Stimulated activated CD4-positive, alpha-beta T cell treated with anti-CD3 and anti-CD28 coated beads, Interleukin-4, amount 100 ng/mL, for 48 hours (primary cell): ENCODE measurements at regions not wholly inside any gene's neighbourhood (a gene's known extent, or its start where the extent isn't known, plus 50 kb on each side); places are given as distances from the start of the nearest gene placed in this dataset.
"Not testable (repeated sequence)": the region's sequence is repeated elsewhere in the genome, so short reads cannot be mapped to it uniquely, and the experiment has no call there.

ENCODE experiments used
- DNase-seq, 2 donors: peaks; one replicate each; pipeline ENCODE4 v3.0.0-alpha.2; 2020; ENCODE audit warnings: low read depth in 2 of 2

DNA sequence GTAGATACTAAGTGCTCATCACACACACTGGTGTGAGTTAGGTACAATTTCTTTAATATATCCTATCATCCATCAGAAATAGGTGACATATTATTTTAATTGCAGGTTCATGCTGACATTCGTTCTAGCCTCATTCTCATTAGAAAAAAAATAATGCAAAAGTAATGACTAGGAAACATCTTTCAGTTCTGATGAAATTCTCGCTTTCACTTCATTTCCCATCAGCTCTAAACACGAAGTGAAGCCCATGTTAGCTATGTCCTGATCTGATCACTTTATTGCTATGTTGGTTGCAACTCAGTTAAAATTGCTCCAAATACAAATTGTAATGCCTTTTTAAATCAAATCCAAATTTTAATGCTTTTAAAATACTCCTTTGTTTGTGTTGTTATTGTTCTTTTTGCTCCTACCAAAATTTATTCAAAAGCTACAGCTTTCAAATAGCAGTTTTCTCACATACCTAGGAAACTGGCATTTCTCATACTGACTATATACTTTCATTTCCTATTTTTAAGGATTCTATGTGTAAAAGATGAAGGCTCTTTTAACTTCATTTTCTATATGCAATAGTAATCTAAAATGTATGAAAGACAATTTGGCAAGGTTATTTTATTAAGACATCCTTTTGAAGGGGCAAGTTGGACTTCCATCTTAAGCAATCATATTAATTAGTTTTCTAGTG lies 1237.8 kb upstream of the ACO1 start:
- no peak for DNase-seq

DNA sequence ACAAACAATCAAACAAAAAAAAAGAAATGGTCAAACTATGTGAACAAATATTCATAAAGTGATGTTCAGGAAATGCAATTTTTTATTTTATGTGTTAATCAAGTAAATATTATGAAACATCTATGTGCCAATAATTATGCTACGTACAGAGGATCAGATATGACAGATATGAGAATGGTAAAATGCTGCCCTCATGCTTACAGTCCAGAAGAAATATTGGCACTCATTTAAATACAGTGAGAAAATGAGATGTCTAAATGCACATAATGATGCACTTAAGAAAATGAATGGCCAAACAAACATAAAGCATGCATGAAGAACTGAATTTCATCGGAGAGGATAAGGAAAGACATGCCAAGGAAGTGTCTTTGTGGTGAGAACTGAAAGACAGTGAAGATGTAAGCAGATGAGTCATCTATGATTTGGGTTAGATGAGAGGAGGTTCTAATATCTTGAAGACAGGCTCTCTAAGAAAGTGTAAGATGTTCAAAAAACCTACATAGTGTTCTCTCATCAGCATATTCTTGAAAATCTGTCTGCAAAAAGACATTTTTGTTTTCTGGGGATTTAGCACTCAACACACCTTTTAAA lies 1231.1 kb upstream of the ACO1 start:
- no peak for DNase-seq

DNA sequence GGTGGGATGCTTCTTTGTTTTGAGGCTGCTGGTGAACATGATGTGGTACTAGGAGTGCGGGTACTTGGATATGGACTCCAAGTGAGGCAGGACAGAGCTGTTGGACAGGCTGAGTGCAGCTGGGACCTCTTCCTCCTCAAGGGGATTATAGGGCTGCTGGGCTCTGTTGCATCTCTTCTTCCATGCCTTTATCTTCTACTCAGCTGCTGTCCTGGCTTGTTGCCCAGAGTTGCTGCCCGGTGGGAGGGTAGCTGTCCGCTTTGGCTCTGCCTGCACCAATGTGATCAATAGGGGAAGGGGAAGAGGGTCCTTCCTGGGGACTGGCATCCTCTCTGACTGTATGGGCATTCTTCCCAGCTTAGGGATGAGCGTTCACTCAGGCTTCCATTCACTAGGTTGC lies 1217.9 kb upstream of the ACO1 start:
- DNase-seq, result no peak

DNA sequence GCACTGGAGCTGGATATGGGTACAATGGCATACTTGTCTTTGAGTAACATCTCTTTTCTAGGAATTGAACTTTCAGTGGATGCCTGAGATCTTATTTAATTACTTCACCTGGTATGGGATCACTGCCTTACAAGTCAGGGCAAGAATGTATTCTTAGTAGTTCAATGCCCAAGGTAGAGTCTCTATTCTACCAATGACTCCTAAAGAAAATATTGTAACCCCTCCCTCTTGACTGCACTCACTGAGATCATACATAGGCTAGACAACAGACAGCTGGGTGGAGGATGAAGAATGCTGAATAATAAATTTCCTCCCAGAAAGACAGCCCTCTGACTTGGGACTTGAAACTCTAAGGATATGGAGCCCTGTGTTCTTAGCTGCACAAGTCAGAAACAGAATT lies 1216.3 kb upstream of the ACO1 start:
- DNase-seq, result no peak

DNA sequence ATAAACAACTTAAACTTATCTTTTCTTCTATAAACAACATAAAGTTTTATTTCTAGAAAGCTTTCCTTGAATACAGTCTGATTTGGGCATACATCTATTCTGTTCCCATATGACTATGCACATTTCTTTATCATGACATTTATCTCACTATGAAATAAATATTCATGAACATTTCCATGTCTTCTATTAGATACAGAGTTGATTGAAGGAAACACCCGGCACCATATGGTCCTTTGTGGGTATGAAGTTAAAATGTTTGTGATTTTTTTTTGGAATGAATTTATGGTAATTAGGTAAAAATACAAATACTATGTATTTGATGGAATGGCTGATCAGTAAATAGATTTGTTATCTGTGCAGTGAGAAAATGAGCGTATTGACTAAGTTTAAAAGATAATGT lies 1209.8 kb upstream of the ACO1 start:
- no peak for DNase-seq

DNA sequence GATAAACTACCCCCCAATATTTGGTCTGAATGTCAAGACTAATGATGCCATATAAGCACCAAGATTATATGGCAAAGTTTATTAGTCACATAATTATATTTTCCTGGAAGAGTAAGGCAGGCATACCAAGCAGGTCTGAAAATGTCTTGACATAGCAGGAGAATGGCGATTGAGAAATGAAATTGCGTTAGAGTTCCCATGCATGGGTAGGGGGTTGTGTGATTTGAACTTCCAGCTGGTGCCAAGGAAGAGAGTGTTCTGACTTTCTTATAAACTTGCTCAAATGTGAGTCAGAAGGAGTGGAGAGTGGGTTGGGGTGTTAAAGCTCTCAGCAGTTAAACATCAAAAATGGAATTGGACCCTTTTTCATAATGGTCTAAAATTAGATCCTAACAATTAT lies 1200.6 kb upstream of the ACO1 start:
- no peak for DNase-seq

DNA sequence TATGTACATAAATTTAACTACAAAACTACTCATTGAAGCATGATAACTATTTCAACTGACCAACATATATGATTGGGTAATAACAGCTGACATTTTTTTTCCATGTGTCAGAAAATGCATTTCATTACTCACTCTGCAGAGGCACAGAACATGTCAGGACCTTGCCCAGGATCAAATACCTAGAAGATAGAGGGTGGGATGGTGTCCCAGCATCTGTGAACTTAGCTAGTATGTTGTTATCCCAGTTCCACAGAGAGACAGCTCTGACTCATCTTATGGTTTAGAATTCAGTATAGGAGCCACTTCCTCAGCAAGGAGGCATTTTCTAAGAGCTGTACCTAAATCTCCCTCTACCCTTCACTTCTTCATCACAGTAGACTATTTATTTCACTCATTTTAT lies 1198.6 kb upstream of the ACO1 start:
- DNase-seq, result no peak

DNA sequence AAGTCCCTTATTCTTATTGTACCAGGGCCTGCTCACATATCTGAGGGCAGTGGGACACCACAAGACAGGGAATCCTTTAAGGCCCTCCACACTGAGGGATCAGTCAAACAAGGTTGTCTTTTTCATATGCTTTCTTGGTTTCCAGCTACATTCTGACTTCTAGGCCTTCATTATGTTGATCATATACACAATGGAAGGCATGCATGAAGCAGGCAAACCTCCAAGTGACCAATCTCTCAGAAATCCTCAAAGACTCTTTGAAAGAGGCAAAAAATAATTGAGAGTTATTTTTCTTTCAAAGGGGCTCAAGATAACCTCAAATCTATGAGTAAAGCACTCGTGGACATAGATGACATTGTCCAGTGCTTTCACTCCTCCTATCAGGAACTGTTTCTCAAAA lies 1195.9 kb upstream of the ACO1 start:
- DNase-seq, result no peak

DNA sequence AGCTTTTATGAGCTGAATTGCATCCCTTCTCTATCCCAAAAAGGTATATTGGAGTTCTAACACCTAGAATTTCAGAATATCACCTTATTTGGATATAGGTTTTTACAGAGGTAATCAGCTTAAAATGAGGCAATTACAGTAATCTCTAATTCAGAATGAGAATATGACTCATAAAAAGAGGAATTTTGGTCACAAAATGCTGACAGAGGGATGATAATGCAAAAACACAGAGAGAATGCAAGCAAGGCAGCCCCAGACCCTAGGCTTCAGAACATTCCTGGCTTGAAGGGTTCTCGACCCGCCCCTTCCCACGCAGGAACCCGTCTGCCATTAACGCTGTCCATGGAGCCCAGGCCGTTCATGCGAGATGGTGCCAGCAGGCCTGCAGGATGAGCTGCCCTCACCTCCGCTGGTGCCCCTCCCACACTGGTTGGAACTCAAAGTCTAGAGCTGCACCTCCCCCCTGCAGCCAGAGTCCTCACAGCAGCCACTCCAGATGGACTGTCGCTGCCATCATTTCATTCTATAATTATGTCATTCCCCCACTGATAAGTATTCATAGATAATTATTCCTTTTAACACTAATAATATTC lies 1173.4 kb upstream of the ACO1 start:
- DNase-seq, result peak; percentile 2 to 8

DNA sequence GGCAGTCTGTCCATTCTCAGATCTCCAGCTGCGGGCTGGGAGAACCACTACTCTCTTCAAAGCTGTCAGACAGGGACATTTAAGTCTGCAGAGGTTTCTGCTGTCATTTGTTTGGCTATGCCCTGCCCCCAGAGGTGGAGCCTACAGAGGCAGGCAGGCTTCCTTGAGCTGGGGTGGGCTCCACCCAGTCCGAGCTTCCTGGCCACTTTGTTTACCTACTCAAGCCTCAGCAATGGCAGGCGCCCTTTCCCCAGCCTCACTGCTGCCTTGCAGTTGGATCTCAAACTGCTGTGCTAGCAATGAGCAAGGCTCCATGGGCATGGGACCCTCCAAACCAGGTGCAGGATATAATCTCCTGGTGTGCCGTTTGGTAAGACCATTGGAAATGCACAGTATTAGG lies 1154.5 kb upstream of the ACO1 start:
- DNase-seq, result not testable (repeated sequence)

DNA sequence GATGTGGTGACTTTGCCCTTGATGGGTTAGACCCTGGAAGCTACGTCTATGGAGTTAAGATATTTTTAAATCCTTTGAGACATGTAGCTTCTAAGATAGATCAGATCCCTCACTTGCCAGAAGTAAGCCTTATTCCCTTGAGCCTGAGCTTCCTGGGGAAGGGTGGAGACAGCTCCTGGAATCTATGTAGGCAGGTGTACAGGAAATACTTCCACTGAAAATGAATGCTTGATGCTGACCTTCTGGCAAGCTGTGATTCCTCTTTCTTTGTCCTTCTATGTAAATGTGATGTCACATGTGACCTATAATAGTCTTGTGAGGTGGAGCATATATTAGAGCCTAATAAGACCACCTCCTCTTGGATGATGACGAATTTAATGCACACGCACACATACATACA lies 1152.0 kb upstream of the ACO1 start:
- no peak for DNase-seq

DNA sequence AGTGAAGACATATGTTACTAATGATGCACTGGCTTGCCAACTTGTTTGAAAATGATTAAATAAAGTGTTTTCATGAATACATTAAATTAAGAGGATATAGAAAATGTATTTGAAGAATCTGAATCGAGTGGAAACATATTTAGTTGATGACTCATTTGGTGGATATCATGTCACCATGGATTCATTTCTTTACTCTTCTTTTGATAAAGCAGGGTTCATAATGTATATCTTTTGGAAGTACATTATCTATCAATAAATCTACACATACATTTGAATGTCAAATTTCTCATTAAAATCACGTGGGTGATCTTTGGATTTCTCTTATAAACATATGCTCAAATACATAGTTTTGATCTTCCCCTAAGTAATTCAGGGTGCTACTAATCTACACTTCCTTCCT lies 1148.1 kb upstream of the ACO1 start:
- DNase-seq, result no peak

DNA sequence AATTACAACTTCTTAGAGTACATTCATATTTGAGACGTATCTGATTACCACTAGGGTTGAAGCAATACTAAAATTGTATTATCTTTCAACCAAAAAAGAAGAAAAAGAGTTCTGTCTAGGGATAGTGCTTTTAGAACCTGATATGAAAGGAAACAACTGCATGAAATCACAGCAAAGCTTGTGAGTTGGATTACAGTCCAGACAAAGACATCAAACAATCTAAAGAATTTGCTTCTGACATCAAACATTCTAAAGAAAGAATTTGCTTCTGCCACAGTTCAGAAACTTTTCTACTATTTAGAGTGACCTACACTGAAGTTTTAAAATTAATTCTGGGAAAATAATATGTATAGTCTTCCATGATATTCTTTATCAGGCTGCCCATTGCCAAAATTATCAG lies 1141.1 kb upstream of the ACO1 start:
- DNase-seq, result no peak

DNA sequence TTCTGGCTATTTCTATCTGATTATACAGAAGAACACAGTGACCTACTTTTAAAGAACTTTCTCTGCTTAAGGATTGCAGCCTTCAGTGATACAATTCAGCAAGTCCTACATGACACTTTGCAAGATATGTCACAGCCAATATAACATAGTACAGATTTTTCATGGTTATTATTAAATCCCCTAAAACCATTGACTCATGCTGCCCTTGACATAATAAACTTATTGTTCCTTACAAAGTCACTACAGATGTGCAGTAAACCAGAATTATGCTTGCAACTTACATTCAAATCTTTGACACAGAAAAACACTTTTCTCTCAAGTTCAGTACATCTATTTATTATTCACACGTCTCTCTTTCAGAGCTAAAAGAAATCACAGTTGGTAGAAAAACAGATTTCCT lies 1136.3 kb upstream of the ACO1 start:
- no peak for DNase-seq

DNA sequence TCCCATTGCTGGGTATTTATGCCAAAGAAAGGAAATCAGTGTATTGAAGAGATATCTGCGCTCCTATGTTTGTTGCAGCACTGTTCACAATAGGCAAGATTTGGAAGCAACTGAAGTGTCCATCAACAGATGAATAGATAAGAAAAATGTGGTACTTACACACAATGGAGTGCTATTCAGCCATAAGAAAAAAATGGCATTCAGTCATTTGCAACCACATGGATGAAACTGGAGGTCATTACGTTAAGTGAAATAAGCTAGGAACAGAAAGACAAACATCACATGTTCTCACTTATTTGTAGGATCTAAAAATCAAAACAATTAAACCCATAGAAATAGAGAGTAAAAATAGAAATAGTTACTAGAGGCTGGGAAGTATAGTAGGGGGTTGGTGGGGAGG lies 1133.1 kb upstream of the ACO1 start:
- DNase-seq, result no peak

DNA sequence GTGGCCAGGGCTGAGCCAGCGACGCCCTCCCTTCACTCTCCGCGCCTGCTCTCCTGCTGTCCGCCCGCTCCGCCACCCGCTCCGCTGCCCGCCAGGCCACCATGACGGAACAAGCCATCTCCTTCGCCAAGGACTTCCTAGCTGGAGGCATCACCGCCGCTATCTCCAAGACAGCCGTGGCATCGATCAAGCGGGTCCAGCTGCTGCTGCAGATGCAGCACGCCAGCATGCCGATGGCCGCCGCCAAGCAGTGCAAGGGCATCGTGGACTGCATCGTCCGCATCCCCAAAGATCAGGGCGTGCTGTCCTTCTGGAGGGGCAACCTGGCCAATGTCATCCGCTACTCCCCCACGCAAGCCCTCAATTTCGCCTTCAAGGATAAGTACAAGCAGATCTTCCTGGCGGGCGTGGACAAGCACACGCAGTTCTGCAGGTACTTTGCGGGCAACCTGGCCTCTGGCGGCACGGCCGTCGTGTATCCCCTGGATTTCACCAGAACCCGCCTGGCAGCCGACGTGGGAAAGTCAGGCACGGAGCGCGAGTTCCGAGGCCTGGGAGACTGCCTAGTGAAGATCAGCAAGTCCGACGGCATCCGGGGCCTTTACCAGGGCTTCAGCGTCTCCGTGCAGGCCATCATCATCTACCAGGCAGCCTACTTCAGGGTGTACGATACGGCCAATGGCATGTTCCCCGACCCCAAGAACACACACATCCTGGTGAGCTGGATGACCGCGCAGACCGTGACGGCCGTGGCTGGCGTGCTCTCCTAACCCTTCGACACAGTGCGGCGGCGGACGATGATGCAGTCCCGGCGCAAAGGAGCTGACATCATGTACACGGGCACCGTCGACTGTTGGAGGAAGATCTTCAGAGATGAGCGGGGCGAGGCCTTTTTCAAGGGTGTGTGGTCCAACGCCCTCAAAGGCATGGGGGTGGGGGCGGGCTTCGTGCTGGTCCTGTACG lies 1130.4 kb upstream of the ACO1 start:
- DNase-seq, result no peak

DNA sequence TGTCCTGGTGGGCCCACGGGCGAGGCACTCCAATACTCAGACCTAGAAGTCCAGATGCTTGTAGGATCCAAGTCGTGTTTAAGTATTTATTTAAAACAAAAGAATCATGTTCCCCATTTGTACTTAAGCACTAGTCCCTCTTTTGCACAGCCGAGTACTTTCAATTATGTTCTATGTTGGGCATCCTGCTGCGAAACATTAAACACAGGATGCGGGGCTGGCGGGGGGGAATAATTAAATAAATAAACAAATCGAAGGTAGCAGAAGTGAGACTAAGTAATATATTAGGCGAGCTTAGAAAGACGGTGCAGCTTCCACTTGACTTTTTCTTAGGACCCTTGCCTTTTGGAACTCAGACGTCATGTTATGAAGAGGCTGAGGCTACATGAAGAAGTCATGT lies 1129.2 kb upstream of the ACO1 start:
- DNase-seq, result no peak

DNA sequence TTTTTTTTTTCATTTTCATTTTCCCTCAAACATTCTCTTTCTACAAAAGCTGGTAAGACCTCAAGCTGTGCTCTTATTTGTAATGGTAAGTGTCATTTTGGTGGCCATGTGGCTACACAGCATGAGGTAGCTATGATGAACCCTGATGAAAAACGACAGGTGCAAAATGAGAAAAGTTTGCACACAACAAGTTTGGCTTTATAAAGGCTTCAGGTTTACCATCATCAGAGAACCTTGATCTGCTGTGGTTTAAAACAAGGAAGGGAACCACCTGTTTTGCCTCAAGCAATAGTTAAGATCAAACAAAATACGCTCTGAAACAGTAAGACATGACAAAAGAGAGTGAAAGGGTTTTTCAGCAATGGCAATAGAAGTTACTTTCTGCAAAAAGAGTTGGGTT lies 1124.6 kb upstream of the ACO1 start:
- DNase-seq, result no peak

DNA sequence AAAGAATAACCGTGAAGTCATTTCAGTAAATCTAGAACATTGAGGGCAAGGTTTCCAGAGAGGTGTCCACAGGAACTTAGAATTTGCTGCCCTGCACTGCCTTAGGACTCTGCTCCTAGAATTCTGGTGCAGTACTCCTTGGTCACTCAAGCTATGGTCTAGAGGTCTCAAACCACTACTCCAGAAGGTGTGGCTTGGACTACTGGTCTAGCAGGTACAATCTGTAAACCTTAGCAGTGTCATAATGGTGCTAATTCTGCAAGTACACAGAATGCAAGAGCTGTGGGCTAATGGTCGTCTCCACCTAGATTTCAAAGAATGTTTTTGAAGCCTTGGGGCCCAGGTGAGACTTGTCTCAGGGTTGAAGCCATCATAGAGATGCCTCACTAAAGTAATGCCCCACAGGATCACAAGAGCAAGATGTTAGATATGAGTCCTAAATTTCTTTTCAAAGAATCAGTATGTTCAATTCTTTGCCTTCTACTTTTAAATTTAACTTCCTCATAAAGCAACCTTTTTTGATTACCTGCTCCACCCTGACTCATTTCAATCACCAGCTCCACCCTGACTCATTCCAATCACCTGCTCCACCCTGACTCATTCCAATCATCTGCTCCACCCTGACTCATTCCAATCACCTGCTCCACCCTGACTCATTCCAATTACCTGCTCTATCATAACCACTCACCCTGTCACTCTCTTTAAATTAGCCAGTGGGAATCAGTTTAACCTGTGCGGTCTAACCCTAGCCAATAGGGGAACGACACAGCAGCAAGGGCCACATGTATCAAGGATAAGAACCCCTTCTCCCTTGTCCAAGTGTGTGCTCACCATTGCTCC lies 1111.8 kb upstream of the ACO1 start:
- peak in 1 of 2 donors; percentile 10 for DNase-seq

DNA sequence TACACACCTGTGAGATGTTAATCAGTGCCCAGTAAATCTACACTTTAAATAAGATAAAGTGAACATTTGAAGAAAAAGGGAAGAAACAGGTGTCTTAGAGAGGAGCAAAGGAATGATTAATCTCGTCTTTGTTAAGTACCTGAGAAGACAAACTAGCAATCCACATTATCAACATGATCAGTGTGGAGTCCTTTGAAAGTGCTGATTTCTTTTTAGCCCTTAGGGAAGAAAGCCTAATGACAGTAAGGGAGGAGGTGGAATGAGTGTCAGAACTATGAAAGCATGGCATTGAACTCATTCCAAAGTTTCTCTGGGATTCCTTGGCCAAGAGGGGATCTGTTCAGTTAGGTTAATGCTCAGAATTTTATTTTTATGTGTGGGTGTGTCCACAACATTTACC lies 1109.0 kb upstream of the ACO1 start:
- no peak for DNase-seq

DNA sequence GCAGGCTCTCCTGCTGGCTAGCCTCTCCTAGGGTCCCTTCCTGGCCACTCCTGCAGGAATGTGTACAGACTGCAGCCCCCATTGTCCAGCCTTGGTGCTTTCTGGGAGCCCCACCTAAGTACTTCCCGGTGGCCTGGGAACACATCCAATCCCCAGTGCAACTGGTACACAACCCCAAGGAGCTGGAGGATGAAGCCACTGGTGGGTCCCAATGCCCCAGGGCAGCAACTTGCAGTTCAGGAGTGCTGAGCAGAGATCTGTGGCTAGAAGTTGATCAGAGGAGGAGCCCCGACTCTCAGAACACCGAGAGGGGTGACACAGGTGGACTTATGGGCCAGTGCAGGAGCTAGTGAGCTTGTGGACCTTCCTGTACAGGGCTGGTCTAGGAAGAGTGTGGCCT lies 1093.7 kb upstream of the ACO1 start:
- DNase-seq, result no peak
